WERI-Rb-1 (cell line): ENCODE measurements at regions not wholly inside any gene's neighbourhood (a gene's known extent, or its start where the extent isn't known, plus 50 kb on each side); places are given as distances from the start of the nearest gene placed in this dataset.

Source experiments
- DNase-seq: peaks from one replicate; pipeline ENCODE4 v3.0.0-alpha.2; 2020
- H3K27ac ChIP-seq: fragments of 250-450 bp; sonication (Bioruptor Pico); 2 replicates; pipeline ENCODE4 v1.5.1; 2020; ENCODE audit warnings: mild to moderate bottlenecking, moderate library complexity
- H3K27me3 ChIP-seq: fragments of 250-450 bp; sonication (Bioruptor Pico); 2 replicates; pipeline ENCODE4 v1.5.1; 2021; ENCODE audit warnings: mild to moderate bottlenecking, low read depth, moderate library complexity; ENCODE audit not compliant: insufficient read depth, severe bottlenecking
- H3K36me3 ChIP-seq: fragments of 250-450 bp; sonication (Bioruptor Pico); 2 replicates; pipeline ENCODE4 v1.5.1; 2020; ENCODE audit warnings: mild to moderate bottlenecking, moderate library complexity
- H3K4me3 ChIP-seq: 2 replicates; pipeline ENCODE4 v1.5.1; 2011; ENCODE audit warnings: low read depth, mild to moderate bottlenecking, control low read depth, low read length
- H3K9me3 ChIP-seq: fragments of 250-450 bp; sonication (Bioruptor Pico); 2 replicates; pipeline ENCODE4 v1.5.1; 2021; ENCODE audit warnings: mild to moderate bottlenecking, moderate library complexity; ENCODE audit not compliant: severe bottlenecking
- CTCF ChIP-seq: IDR thresholded peaks from 2 replicates; pipeline ENCODE4 v1.5.1; 2011; ENCODE audit warnings: low read depth, mild to moderate bottlenecking, control low read depth, inconsistent platforms, low read length

- Histone ChIP-seq H3K27me3 (peaks cover 28% of the 10 kb centered on the region), H3K36me3 (no peaks in the 10 kb centered on the region), H3K4me3 (no peak overlapping the region), H3K9me3 (no peaks in the 10 kb centered on the region), H3K27ac (no peak overlapping the region)
- no peak for DNase-seq
- no peak for TF ChIP-seq CTCF
Observed at GRCh38 chr2:67232936-67233335, 164.2 kb upstream of the ETAA1 start.

- Histone ChIP-seq H3K27ac (no peak overlapping the region), H3K27me3 (peaks cover 29% of the 10 kb centered on the region), H3K9me3 (no peaks in the 10 kb centered on the region), H3K36me3 (no peaks in the 10 kb centered on the region), H3K4me3 (no peak overlapping the region)
- peak; percentile 53 for TF ChIP-seq CTCF
- peak; percentile 15 for DNase-seq
Observed at GRCh38 chr2:67234440-67234839, 162.7 kb upstream of the ETAA1 start.

- no peak for DNase-seq
- H3K9me3 ChIP-seq, result no peaks in the 10 kb centered on the region
- no peak overlapping the region for H3K4me3 ChIP-seq
- no peak for TF ChIP-seq CTCF
- H3K27me3 ChIP-seq, result peaks cover 37% of the 10 kb centered on the region
- no peak overlapping the region for H3K27ac ChIP-seq
- H3K36me3 ChIP-seq, result no peaks in the 10 kb centered on the region
Observed at GRCh38 chr2:67237288-67237687, 159.8 kb upstream of the ETAA1 start.

DNA sequence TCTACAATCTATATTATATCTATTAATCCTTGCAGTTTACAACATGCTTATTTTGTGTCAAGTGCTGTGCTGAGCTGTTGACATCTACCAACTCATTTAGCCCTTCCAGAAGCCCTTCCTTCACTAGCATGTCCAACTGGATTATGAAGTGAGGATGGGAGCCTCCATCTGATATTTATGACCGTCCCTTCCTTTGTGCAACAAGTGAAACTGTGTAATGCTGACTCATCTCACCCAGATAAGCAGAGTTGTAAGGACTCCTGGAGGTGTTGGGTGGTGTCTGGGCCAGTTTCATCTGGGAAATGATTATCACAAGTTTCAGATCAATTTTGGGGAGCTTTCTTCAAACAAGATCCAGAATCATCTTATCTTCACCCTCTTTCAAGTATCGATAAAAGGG, 156.6 kb upstream of the ETAA1 start:
- Histone ChIP-seq H3K4me3 (no peak overlapping the region), H3K9me3 (no peaks in the 10 kb centered on the region), H3K27me3 (peaks cover 34% of the 10 kb centered on the region), H3K36me3 (no peaks in the 10 kb centered on the region), H3K27ac (no peak overlapping the region)
- DNase-seq, result no peak
- TF ChIP-seq CTCF, result no peak

GRCh38 chr2:67241453-67241852, 155.7 kb upstream of the ETAA1 start:
- Histone ChIP-seq H3K27me3 (peaks cover 34% of the 10 kb centered on the region), H3K4me3 (no peak overlapping the region), H3K9me3 (no peaks in the 10 kb centered on the region), H3K27ac (no peak overlapping the region), H3K36me3 (no peaks in the 10 kb centered on the region)
- TF ChIP-seq CTCF, result no peak
- no peak for DNase-seq

DNA sequence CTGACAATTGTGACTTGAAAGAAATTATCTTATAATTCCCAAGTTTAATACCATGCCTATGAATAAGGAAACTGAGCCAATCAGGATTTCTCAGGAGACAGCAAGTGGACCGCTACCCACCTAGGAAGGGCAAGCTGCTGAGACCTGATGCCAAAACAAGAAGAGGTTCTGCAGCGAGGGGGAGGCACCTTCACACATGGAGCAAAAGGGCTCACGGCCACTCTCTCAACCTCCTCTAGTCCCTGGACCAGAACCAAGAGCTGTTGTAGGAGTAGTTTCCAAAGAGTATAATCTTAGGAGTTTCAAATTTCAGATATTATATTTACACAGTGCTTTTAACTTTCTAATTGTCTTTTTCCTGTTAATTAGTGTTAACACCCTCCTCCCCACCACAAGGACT, 154.7 kb upstream of the ETAA1 start:
- H3K27me3 ChIP-seq, result peaks cover 27% of the 10 kb centered on the region
- no peak for TF ChIP-seq CTCF
- no peak overlapping the region for H3K27ac ChIP-seq
- no peaks in the 10 kb centered on the region for H3K9me3 ChIP-seq
- no peaks in the 10 kb centered on the region for H3K36me3 ChIP-seq
- H3K4me3 ChIP-seq, result no peak overlapping the region
- no peak for DNase-seq
